Cardiac muscle cell (in vitro differentiated cells and primary cell): ENCODE measurements at regions not wholly inside any gene's neighbourhood (a gene's known extent, or its start where the extent isn't known, plus 50 kb on each side); places are given as distances from the start of the nearest gene placed in this dataset.
"Not testable (repeated sequence)": the region's sequence is repeated elsewhere in the genome, so short reads cannot be mapped to it uniquely, and the experiment has no call there.

Experiments
- DNase-seq, 2 donors: peaks; one replicate each; pipeline versions ENCODE4 v3.0.0 to v3.0.0-alpha.2; 2010 to 2017; ENCODE audit warnings: low read depth in 1 of 2, low spot score in 1 of 2
- H3K27ac ChIP-seq: fragments of 200-600 bp; sonication (generic); 2 replicates; pipeline ENCODE4 v1.5.1; 2016
- H3K27me3 ChIP-seq: fragments of 200-600 bp; sonication (generic); 2 replicates; pipeline ENCODE4 v1.6.0; 2016; ENCODE audit warnings: control low read depth
- H3K36me3 ChIP-seq: fragments of 200-600 bp; sonication (generic); 2 replicates; pipeline ENCODE4 v1.5.1; 2016; ENCODE audit warnings: control low read depth
- H3K4me1 ChIP-seq: fragments of 200-600 bp; sonication (generic); 2 replicates; pipeline ENCODE4 v1.8.1; 2017; ENCODE audit warnings: low read depth, mild to moderate bottlenecking, mixed run types
- H3K4me3 ChIP-seq: fragments of 200-600 bp; sonication (generic); 2 replicates; pipeline ENCODE4 v1.5.1; 2016; ENCODE audit warnings: mild to moderate bottlenecking
- H3K9me3 ChIP-seq: fragments of 200-600 bp; sonication (generic); 2 replicates; pipeline ENCODE4 v1.5.1; 2017; ENCODE audit warnings: low read depth, mild to moderate bottlenecking, control low read depth
- TF ChIP-seq, protein P1 (sequence below): IDR thresholded peaks from 2 replicates; pipeline ENCODE4 v1.5.1; 2012; ENCODE audit warnings: low read depth, mild to moderate bottlenecking, low read length

DNA sequence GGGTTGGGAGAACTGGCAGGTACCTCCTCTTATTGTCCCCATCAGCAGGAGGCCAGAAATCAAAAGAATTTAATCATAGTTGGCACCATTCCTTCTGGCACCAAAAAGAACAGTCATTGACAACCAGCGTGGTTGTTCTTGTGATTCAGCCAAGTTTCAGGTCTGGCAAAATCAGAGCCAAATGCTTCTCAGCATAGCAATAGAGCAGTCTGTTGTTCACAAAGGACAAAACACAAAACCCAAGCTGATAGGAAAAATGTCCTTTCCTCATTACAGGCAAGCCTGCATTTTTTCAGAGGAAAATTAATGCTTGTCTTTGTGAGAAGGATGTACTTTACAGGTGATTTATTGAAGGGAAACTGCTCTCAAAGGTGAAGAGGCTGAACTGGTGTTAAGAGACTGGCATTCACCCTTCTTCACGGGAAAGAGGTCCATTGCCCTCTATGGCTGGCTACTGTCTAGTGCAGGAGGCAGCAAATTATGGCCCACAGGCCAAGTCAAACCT lies 241.8 kb upstream of the ARHGAP42 start:
- DNase-seq, result peak; percentile 8 to 42
- no peaks in the 10 kb centered on the region for H3K9me3 ChIP-seq
- no peak overlapping the region for H3K4me3 ChIP-seq
- H3K4me1 ChIP-seq, result no peaks in the 10 kb centered on the region
- TF ChIP-seq, protein P1, sequence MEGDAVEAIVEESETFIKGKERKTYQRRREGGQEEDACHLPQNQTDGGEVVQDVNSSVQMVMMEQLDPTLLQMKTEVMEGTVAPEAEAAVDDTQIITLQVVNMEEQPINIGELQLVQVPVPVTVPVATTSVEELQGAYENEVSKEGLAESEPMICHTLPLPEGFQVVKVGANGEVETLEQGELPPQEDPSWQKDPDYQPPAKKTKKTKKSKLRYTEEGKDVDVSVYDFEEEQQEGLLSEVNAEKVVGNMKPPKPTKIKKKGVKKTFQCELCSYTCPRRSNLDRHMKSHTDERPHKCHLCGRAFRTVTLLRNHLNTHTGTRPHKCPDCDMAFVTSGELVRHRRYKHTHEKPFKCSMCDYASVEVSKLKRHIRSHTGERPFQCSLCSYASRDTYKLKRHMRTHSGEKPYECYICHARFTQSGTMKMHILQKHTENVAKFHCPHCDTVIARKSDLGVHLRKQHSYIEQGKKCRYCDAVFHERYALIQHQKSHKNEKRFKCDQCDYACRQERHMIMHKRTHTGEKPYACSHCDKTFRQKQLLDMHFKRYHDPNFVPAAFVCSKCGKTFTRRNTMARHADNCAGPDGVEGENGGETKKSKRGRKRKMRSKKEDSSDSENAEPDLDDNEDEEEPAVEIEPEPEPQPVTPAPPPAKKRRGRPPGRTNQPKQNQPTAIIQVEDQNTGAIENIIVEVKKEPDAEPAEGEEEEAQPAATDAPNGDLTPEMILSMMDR, result no peak
- peak overlapping the region; percentile 19 for H3K27ac ChIP-seq
- H3K27me3 ChIP-seq, result no peaks in the 10 kb centered on the region
- no peaks in the 10 kb centered on the region for H3K36me3 ChIP-seq

DNA sequence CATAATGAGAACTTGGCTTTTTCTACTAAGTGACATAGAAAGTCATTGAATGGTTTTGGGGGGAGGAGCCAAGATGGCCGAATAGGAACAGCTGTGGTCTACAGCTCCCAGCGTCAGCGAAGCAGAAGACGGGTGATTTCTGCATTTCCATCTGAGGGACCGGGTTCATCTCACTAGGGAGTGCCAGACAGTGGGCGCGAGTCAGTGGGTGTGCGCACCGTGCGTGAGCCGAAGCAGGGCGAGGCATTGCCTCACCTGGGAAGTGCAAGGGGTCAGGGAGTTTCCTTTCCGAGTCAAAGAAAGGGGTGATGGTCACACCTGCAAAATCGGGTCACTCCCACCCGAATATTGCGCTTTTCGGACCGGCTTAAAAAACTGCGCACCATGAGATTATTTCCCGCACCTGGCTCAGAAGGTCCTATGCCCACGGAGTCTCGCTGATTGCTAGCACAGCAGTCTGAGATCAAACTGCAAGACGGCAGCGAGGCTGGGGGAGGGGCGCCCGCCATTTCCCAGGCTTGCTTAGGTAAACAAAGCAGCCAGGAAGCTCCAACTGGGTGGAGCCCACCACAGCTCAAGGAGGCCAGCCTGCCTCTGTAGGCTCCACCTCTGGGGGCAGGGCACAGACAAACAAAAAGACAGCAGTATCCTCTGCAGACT lies 235.2 kb upstream of the ARHGAP42 start:
- not testable (repeated sequence) for H3K27me3 ChIP-seq, H3K4me3 ChIP-seq, H3K4me1 ChIP-seq, H3K27ac ChIP-seq, DNase-seq, H3K9me3 ChIP-seq, H3K36me3 ChIP-seq

DNA sequence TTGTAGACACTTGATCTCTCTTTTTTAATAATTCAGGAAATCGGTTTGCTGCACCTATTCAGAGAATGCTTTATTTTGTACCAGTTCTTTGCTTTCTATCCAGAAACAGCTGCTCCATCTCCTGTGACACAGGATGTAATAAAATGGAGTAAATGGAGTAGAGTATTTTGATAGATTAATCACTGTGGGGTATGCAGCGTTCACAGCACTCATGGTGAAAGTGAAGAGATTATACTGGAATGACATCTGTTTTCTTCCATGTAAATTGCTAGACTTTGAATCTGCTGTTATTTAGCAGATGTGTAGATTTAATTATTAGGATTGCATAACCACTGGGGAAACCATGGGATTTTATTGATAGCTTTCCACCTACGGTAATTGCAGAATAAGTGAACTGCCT lies 227.3 kb upstream of the ARHGAP42 start:
- H3K27me3 ChIP-seq, result no peaks in the 10 kb centered on the region
- H3K4me1 ChIP-seq, result no peaks in the 10 kb centered on the region
- no peaks in the 10 kb centered on the region for H3K9me3 ChIP-seq
- H3K36me3 ChIP-seq, result no peaks in the 10 kb centered on the region
- TF ChIP-seq, protein P1, result no peak
- no peak overlapping the region for H3K27ac ChIP-seq
- H3K4me3 ChIP-seq, result no peak overlapping the region
- DNase-seq, result no peak

DNA sequence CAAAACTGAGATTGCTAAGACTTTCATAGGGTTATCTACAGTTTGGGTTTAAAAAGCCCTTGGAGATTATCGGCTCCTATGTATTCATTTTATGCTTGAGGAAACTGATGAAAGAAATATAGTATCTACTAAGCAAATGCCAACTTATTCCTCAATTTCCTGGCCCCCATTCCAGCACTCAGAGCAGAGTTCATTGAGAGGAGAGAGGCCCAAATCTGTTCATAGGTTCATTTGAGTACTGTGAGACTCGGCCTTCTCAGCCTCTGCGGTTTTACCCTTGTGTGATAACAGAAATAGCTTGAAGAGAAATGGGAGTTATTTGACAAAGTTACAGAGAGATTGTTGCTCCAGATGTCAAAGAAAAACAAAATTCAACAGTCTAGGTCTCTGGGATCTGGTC lies 226.7 kb upstream of the ARHGAP42 start:
- H3K36me3 ChIP-seq, result no peaks in the 10 kb centered on the region
- no peaks in the 10 kb centered on the region for H3K9me3 ChIP-seq
- no peak overlapping the region for H3K27ac ChIP-seq
- H3K4me3 ChIP-seq, result no peak overlapping the region
- H3K4me1 ChIP-seq, result no peaks in the 10 kb centered on the region
- DNase-seq, result no peak
- TF ChIP-seq, protein P1, result no peak
- H3K27me3 ChIP-seq, result no peaks in the 10 kb centered on the region

DNA sequence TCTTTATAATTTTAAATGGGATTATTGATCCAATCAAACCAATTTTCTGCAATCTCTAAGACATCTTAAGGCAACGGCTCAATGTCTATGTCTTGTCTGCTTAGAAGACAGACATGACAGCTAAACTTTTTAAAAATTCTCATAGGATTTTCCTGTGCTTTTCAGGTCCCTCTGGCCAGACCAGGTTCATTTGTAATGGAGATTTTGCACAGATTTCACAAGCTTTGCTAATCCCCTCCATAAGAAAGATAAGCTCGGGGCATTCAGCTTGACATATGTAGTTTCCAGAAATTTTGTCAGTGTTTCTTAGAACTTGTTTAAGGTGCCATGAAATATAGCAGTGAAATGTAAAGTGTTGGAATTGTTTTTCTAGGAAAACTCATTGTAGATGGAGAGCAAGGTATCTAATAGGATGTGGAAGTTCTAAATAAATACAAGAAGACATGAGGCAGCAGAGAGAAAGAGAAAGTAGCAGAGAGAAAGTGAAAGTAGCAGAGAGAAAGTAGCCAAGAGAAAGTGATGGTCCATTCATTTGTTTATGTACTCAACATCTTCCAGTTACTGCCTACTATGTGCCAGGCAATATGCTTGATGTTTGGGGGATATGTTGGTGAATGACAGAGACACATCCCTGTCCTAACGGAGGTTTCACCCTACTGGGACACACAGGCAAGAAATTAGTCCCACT lies 219.1 kb upstream of the ARHGAP42 start:
- DNase-seq, result no peak
- Histone ChIP-seq H3K27me3 (no peaks in the 10 kb centered on the region), H3K36me3 (no peaks in the 10 kb centered on the region), H3K4me1 (no peaks in the 10 kb centered on the region), H3K27ac (no peak overlapping the region), H3K4me3 (no peak overlapping the region), H3K9me3 (no peaks in the 10 kb centered on the region)
- TF ChIP-seq, protein P1, result no peak

DNA sequence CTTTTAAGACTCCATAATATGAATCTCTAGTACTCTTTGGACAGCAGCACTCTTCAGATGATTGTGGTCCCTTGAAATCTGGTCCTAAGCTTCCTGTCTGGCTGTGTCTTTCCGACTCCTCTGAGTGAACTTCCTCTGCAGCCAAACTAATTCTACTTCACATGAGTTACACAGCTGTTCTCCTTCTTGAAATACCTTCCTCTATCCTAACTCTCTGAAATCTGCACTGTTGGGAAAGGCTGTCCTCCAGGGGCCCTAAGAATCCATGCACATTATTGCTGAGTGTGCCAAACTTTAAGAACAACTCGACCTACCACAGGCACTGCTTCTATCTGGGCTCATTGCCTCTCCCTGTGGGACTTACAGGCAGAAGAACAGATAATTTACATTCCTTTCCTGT lies 217.3 kb upstream of the ARHGAP42 start:
- H3K9me3 ChIP-seq, result no peaks in the 10 kb centered on the region
- H3K36me3 ChIP-seq, result no peaks in the 10 kb centered on the region

More for the DNA sequence above, 217.3 kb upstream of the ARHGAP42 start:
- no peaks in the 10 kb centered on the region for H3K4me1 ChIP-seq
- H3K27me3 ChIP-seq, result no peaks in the 10 kb centered on the region
- DNase-seq, result no peak
- no peak overlapping the region for H3K4me3 ChIP-seq
- TF ChIP-seq, protein P1, result no peak
- no peak overlapping the region for H3K27ac ChIP-seq
